ENCODE measurements at regions not wholly inside any gene's neighbourhood (a gene's known extent, or its start where the extent isn't known, plus 50 kb on each side); places are given as distances from the start of the nearest gene placed in this dataset.

DNA sequence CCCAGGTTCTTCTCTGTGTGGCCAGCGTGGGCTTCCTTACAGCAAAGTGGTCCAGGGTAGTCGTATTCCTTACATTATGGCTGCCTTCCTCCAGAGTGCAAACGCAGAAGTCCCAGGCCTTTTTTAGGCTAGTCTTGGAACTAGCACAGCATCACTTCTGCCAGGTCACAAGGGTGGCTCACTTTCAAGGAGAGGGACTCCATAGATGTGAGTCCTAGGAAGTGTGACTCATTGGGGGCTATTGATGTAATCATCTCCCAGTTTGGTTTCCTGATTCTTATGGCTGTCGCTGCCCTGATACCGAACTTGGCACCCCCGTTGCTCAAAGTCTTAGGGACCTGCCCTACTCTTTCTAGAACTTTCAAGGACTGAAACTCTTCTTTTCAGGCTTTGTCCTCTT is 140.0 kb downstream of the DCK start:
- ATAC-seq (no peak), DNase-seq (ENCODE audit: low read depth, low spot score) (no peak), FAIRE-seq (no peak)
- WGBS (ENCODE audit: insufficient coverage, insufficient replicate concordance, low lambda C conversion rate, missing lambda C conversion rate): 8% methylated on average over 6 of the region's 6 CpGs
- Histone ChIP-seq H3K9ac (ENCODE audit: control insufficient read depth, insufficient read depth, low read length) (no peak overlapping the region), H3K4me2 (ENCODE audit: control insufficient read depth, insufficient read depth) (no peak overlapping the region), H3K27me3 (replicated peaks in 1 of 2; ENCODE audit: control insufficient read depth in 2 of 2, insufficient read depth in 2 of 2, low read length in 1 of 2) (no peaks in the 10 kb centered on the region), H3K27ac (ENCODE audit: control insufficient read depth, insufficient read depth) (no peak overlapping the region), H2AFZ (ENCODE audit: control insufficient read depth, low read depth, low read length) (no peak overlapping the region), H3K79me2 (ENCODE audit: control insufficient read depth, insufficient read depth, low read length) (no peaks in the 10 kb centered on the region), H3K36me3 (ENCODE audit: control insufficient read depth in 2 of 2, insufficient read depth in 2 of 2, low read length in 1 of 2) (no peaks in the 10 kb centered on the region), H3K4me3 (no peak overlapping the region), H4K20me1 (ENCODE audit: control insufficient read depth, insufficient read depth) (no peaks in the 10 kb centered on the region), H3K9me3 (replicated peaks; ENCODE audit: control insufficient read depth, insufficient read depth, low read length) (no peaks in the 10 kb centered on the region), H3K4me1 (ENCODE audit: control insufficient read depth, insufficient read depth, low read length) (no peaks in the 10 kb centered on the region)
- RAD21 ChIA-PET (ENCODE audit: unreplicated experiment): no interaction called here
- CTCF ChIA-PET: no interaction called here
- BruUV-seq (replicated peaks): no TSS peak
- SMC1A ChIA-PET (ENCODE audit: uncharacterized antibody, unreplicated experiment): no interaction called here
- POLR2A ChIA-PET: interaction anchor here (0.5 kb wide), 1 partner anchor 95 kb away, joined by 3 read pairs; no protein-coding TSS in a partner anchor
- no peak for TF ChIP-seq EZH2 (IDR thresholded peaks at IDR 0.05; ENCODE audit: borderline replicate concordance, control insufficient read depth, low read depth, low read length)
- no peak for TF ChIP-seq E2F4 (IDR thresholded peaks at IDR 0.05; ENCODE audit: low read depth, low read length)
- no peak for TF ChIP-seq BRCA1 (IDR thresholded peaks at IDR 0.05; ENCODE audit: low read depth, low read length)
- no peak for TF ChIP-seq ZBED1 (IDR thresholded peaks at IDR 0.05; ENCODE audit: borderline replicate concordance)
- no peak for TF ChIP-seq PAX5 (IDR thresholded peaks at IDR 0.05; ENCODE audit: borderline replicate concordance, low read depth, low read length)
- TF ChIP-seq RELA (IDR thresholded peaks at IDR 0.05; ENCODE audit: borderline replicate concordance, partially characterized antibody): no peak
- no peak for TF ChIP-seq KLF5 (IDR thresholded peaks at IDR 0.05; ENCODE audit: partially characterized antibody)
- TF ChIP-seq MEF2B (IDR thresholded peaks at IDR 0.05; ENCODE audit: partially characterized antibody, poor library complexity, severe bottlenecking): no peak
- in situ Hi-C loops (cut with MboI): no loop called here
- intact Hi-C loops (cut with micrococcal nuclease; ENCODE audit: unreplicated experiment): no loop called here

DNA sequence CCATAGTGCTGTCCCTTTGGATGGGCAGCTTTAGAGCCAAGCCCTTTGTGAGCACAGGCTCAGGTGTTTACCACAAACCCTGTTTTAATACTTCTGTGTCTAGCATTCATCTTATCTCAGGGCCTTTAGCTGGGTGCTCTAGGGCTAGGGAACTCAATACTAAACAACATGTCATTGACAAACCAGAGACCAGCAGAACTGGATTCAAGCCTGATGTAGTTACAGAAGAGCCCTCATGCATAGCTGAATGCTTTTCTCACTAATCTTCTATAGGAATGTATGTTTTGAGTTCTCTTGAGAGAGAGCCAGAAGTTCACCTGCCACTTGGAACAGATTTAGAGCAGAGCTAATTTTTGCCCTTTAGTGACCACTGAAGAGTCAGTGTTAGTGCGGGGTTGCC is 142.6 kb downstream of the DCK start:
- in situ Hi-C loops (cut with MboI) (no loop called here), intact Hi-C loops (cut with micrococcal nuclease; ENCODE audit: unreplicated experiment) (no loop called here)
- Histone ChIP-seq H3K4me1 (ENCODE audit: control insufficient read depth, insufficient read depth, low read length) (no peaks in the 10 kb centered on the region), H2AFZ (ENCODE audit: control insufficient read depth, low read depth, low read length) (no peak overlapping the region), H3K9ac (ENCODE audit: control insufficient read depth, insufficient read depth, low read length) (no peak overlapping the region), H3K4me2 (ENCODE audit: control insufficient read depth, insufficient read depth) (no peak overlapping the region), H3K79me2 (ENCODE audit: control insufficient read depth, insufficient read depth, low read length) (no peaks in the 10 kb centered on the region), H4K20me1 (ENCODE audit: control insufficient read depth, insufficient read depth) (no peaks in the 10 kb centered on the region), H3K9me3 (replicated peaks; ENCODE audit: control insufficient read depth, insufficient read depth, low read length) (no peaks in the 10 kb centered on the region), H3K36me3 (ENCODE audit: control insufficient read depth in 2 of 2, insufficient read depth in 2 of 2, low read length in 1 of 2) (no peaks in the 10 kb centered on the region), H3K27me3 (replicated peaks in 1 of 2; ENCODE audit: control insufficient read depth in 2 of 2, insufficient read depth in 2 of 2, low read length in 1 of 2) (no peaks in the 10 kb centered on the region), H3K27ac (ENCODE audit: control insufficient read depth, insufficient read depth) (no peak overlapping the region), H3K4me3 (no peak overlapping the region)
- TF ChIP-seq POLR2A (IDR thresholded peaks at IDR 0.05; ENCODE audit: low read depth, low read length) (no peak), STAT3 (IDR thresholded peaks at IDR 0.05; ENCODE audit: low read depth, low read length) (no peak), CREM (IDR thresholded peaks at IDR 0.05; ENCODE audit: low read depth) (no peak), RFX5 (IDR thresholded peaks at IDR 0.05; ENCODE audit: low read depth, low read length) (no peak), PML (IDR thresholded peaks at IDR 0.05; ENCODE audit: low read length) (no peak), FOXM1 (IDR thresholded peaks at IDR 0.05; ENCODE audit: low read depth, low read length) (no peak), HSF1 (IDR thresholded peaks at IDR 0.05; ENCODE audit: low read depth, low read length) (no peak)
- TF ChIP-seq, protein P1, sequence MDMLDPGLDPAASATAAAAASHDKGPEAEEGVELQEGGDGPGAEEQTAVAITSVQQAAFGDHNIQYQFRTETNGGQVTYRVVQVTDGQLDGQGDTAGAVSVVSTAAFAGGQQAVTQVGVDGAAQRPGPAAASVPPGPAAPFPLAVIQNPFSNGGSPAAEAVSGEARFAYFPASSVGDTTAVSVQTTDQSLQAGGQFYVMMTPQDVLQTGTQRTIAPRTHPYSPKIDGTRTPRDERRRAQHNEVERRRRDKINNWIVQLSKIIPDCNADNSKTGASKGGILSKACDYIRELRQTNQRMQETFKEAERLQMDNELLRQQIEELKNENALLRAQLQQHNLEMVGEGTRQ (IDR thresholded peaks at IDR 0.05; ENCODE audit: borderline replicate concordance, low read depth, low read length): no peak
- no peak for FAIRE-seq
- ChIA-PET RAD21 (ENCODE audit: unreplicated experiment) (no interaction called here), CTCF (interaction anchor here (0.6 kb wide), 1 partner anchor 12 kb away, joined by 3 read pairs; no protein-coding TSS in a partner anchor), SMC1A (ENCODE audit: uncharacterized antibody, unreplicated experiment) (no interaction called here), POLR2A (no interaction called here)
- DNase-seq (ENCODE audit: low read depth, low spot score): no peak
- BruUV-seq (replicated peaks): no TSS peak
- 67% methylated on average over 1 of the region's 1 CpG for WGBS (ENCODE audit: insufficient coverage, insufficient replicate concordance, low lambda C conversion rate, missing lambda C conversion rate)
- ATAC-seq: no peak
